ENCODE measurements at regions not wholly inside any gene's neighbourhood (a gene's known extent, or its start where the extent isn't known, plus 50 kb on each side); places are given as distances from the start of the nearest gene placed in this dataset.
"Not testable (repeated sequence)": the region's sequence is repeated elsewhere in the genome, so short reads cannot be mapped to it uniquely, and the experiment has no call there.

GRCh38 chr5:1748271-1748670 is 51.4 kb downstream of the MRPL36 start:
- no peak for DNase-seq

- DNase-seq: no peak
Measured at GRCh38 chr5:1747803-1748085, 51.9 kb downstream of the MRPL36 start.

GRCh38 chr5:1747079-1747802 is 52.4 kb downstream of the MRPL36 start:
- DNase-seq: no peak

- no peak for DNase-seq
Measured at GRCh38 chr5:1746371-1747078, 53.1 kb downstream of the MRPL36 start.

GRCh38 chr5:1745796-1746370 is 53.8 kb downstream of the MRPL36 start:
- DNase-seq: no peak

- no peak for DNase-seq
Measured at GRCh38 chr5:1745123-1745795, 54.4 kb downstream of the MRPL36 start.

- DNase-seq: no peak
Measured at GRCh38 chr5:1744393-1745122, 55.1 kb downstream of the MRPL36 start.

- no peak for DNase-seq
Measured at GRCh38 chr5:1743769-1744085, 55.9 kb downstream of the MRPL36 start.

GRCh38 chr5:1743061-1743768 is 56.4 kb downstream of the MRPL36 start:
- no peak for DNase-seq

GRCh38 chr5:1737790-1738405 is 61.7 kb downstream of the MRPL36 start:
- no peak for DNase-seq

- no peak for DNase-seq
Measured at GRCh38 chr5:1736889-1737711, 62.5 kb downstream of the MRPL36 start.

GRCh38 chr5:1736065-1736464 is 63.6 kb downstream of the MRPL36 start:
- DNase-seq: no peak

GRCh38 chr5:1735320-1735970 is 64.2 kb downstream of the MRPL36 start:
- DNase-seq: no peak

GRCh38 chr5:1734908-1735289 is 64.7 kb downstream of the MRPL36 start:
- no peak for DNase-seq

GRCh38 chr5:1734271-1734907 is 65.2 kb downstream of the MRPL36 start:
- no peak for DNase-seq

- no peak for DNase-seq
Measured at GRCh38 chr5:1733369-1733768, 66.3 kb downstream of the MRPL36 start.

- DNase-seq: no peak
Measured at GRCh38 chr5:1732945-1733344, 66.7 kb downstream of the MRPL36 start.

GRCh38 chr5:1732238-1732941 is 67.2 kb downstream of the MRPL36 start:
- no peak for DNase-seq

GRCh38 chr5:1731855-1732237 is 67.8 kb downstream of the MRPL36 start:
- DNase-seq: not testable (repeated sequence)
